ENCODE measurements at regions not wholly inside any gene's neighbourhood (a gene's known extent, or its start where the extent isn't known, plus 50 kb on each side); places are given as distances from the start of the nearest gene placed in this dataset.

GRCh38 chr2:19251554-19251953 is 106.9 kb downstream of the OSR1 start:
- H3K36me3 ChIP-seq (ENCODE audit: control insufficient read depth in 2 of 2, extremely low read depth in 1 of 2, insufficient read depth in 2 of 2, low read length in 2 of 2) = no peaks in the 10 kb centered on the region
- no peak overlapping the region for H3K9ac ChIP-seq (replicated peaks; ENCODE audit: extremely low read depth, insufficient read depth, low read length)
- H3K4me3 ChIP-seq (replicated peaks in 1 of 3; ENCODE audit: insufficient read depth in 1 of 3, low read depth in 1 of 3, low read length in 3 of 3) = no peak overlapping the region
- POLR2A ChIA-PET = no interaction called here
- no TSS peak for BruUV-seq (replicated peaks)
- H3K27ac ChIP-seq (ENCODE audit: insufficient read depth, low read depth, low read length) = no peak overlapping the region
- TF ChIP-seq FOS (IDR thresholded peaks at IDR 0.05; ENCODE audit: borderline replicate concordance, insufficient read depth, low read length) = no peak
- TF ChIP-seq, protein P1, sequence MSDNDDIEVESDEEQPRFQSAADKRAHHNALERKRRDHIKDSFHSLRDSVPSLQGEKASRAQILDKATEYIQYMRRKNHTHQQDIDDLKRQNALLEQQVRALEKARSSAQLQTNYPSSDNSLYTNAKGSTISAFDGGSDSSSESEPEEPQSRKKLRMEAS (IDR thresholded peaks at IDR 0.05; ENCODE audit: insufficient read depth, insufficient read length) = no peak
- TF ChIP-seq EZH2 (IDR thresholded peaks at IDR 0.05; ENCODE audit: borderline replicate concordance, low read depth, low read length, severe bottlenecking) = no peak
- no peak for TF ChIP-seq MYC (IDR thresholded peaks at IDR 0.05; ENCODE audit: low read depth, low read length)
- TF ChIP-seq POLR2AphosphoS5 (IDR thresholded peaks at IDR 0.05; ENCODE audit: insufficient read depth, low read depth, low read length) = no peak
- TF ChIP-seq CTCF (IDR thresholded peaks at IDR 0.05; ENCODE audit: extremely low read depth in 1 of 2, insufficient read depth in 1 of 2, low read depth in 1 of 2, low read length in 2 of 2) = no peak
- no peak for TF ChIP-seq GATA2 (IDR thresholded peaks at IDR 0.05; ENCODE audit: insufficient read depth, insufficient read length, low read depth, low read length)
- TF ChIP-seq JUN (IDR thresholded peaks at IDR 0.05; ENCODE audit: borderline replicate concordance, insufficient read depth, insufficient read length, low read depth) = no peak
- no peak for TF ChIP-seq POLR2A (IDR thresholded peaks at IDR 0.05; ENCODE audit: low read depth, low read length)
- no peaks in the 10 kb centered on the region for H3K9me1 ChIP-seq (replicated peaks; ENCODE audit: control insufficient read depth, extremely low read depth, insufficient read depth, low read length)
- H2AFZ ChIP-seq (ENCODE audit: low read depth, low read length) = no peak overlapping the region
- no peak overlapping the region for H3K4me2 ChIP-seq (ENCODE audit: insufficient read depth, low read length)
- CTCF ChIA-PET = no interaction called here
- H4K20me1 ChIP-seq (replicated peaks; ENCODE audit: control insufficient read depth, extremely low read depth, insufficient read depth, low read length) = no peaks in the 10 kb centered on the region
- FAIRE-seq (no peak), DNase-seq (ENCODE audit: low read depth, low spot score) (no peak)
- dilution Hi-C loops (cut with MboI; ENCODE audit: extremely low pct_ligation_motif_present, low sequenced_read_pairs) (no loop called here), intact Hi-C loops (cut with micrococcal nuclease) (no loop called here)
- H3K4me1 ChIP-seq (ENCODE audit: control insufficient read depth, extremely low read depth, insufficient read depth, low read length) = no peaks in the 10 kb centered on the region
- H3K27me3 ChIP-seq (ENCODE audit: control insufficient read depth in 2 of 2, insufficient read depth in 2 of 2, low read length in 2 of 2) = no peaks in the 10 kb centered on the region
- no peaks in the 10 kb centered on the region for H3K9me3 ChIP-seq (replicated peaks; ENCODE audit: control insufficient read depth, insufficient read depth, low read length)
- H3K79me2 ChIP-seq (ENCODE audit: control insufficient read depth, insufficient read depth, low read length) = no peaks in the 10 kb centered on the region

Data from endothelial cell of umbilical vein (primary cell).